CD8-positive, alpha-beta memory T cell (primary cell): ENCODE measurements at regions not wholly inside any gene's neighbourhood (a gene's known extent, or its start where the extent isn't known, plus 50 kb on each side); places are given as distances from the start of the nearest gene placed in this dataset.

ENCODE experiments used
- CTCF ChIA-PET: fragments of 350-600 bp; sonication (Branson Sonifier 250); formaldehyde crosslinking; loops from one replicate; lab custom pipeline; 2021; ENCODE audit warnings: antibody characterized with exemption; lab: Charles Lee
- POLR2A ChIA-PET: fragments of 350-600 bp; sonication (Branson Sonifier 250); formaldehyde crosslinking; loops from one replicate; lab custom pipeline; 2021; ENCODE audit warnings: antibody characterized with exemption; lab: Charles Lee
- DNase-seq, 5 donors: peaks; one replicate each; pipeline versions ENCODE4 v3.0.0 to v3.0.0-alpha.2; 2020 to 2022; ENCODE audit warnings: mixed read lengths in 1 of 5
- H3K27ac ChIP-seq: one replicate; pipeline ENCODE4 v1.7.0; 2013; ENCODE audit warnings: low read depth, mild to moderate bottlenecking, low read length, moderate library complexity
- H3K27me3 ChIP-seq: 2 replicates; pipeline ENCODE4 v1.7.0; 2013; ENCODE audit warnings: low read length, mild to moderate bottlenecking; ENCODE audit not compliant: insufficient read depth, poor library complexity, severe bottlenecking
- H3K36me3 ChIP-seq: 2 replicates; pipeline ENCODE4 v1.7.0; 2013; ENCODE audit warnings: mild to moderate bottlenecking, low read length, moderate library complexity; ENCODE audit not compliant: insufficient read depth
- H3K4me1 ChIP-seq: 2 replicates; pipeline ENCODE4 v1.7.0; 2013; ENCODE audit warnings: mild to moderate bottlenecking, low read length, moderate library complexity; ENCODE audit not compliant: insufficient read depth
- H3K4me3 ChIP-seq: 2 replicates; pipeline ENCODE4 v1.7.0; 2013; ENCODE audit warnings: mild to moderate bottlenecking, low read length
- H3K9me3 ChIP-seq: 2 replicates; pipeline ENCODE4 v1.7.0; 2013; ENCODE audit warnings: mild to moderate bottlenecking, low read length
- H3K27ac Mint-ChIP-seq, 8 donors: one replicate each; pipeline ENCODE4 v1.8.0; 2020 to 2021; ENCODE audit warnings: mixed read lengths in 8 of 8, mild to moderate bottlenecking in 6 of 8, inconsistent platforms in 3 of 8, moderate library complexity in 3 of 8
- H3K27me3 Mint-ChIP-seq, 2 donors: one replicate each; pipeline ENCODE4 v1.8.0; 2020 to 2021; ENCODE audit warnings: mixed read lengths in 2 of 2, mild to moderate bottlenecking in 1 of 2, moderate library complexity in 1 of 2
- H3K36me3 Mint-ChIP-seq, 3 donors: one replicate each; pipeline ENCODE4 v1.8.0; 2020 to 2021; ENCODE audit warnings: mixed read lengths in 3 of 3, inconsistent platforms in 1 of 3, mild to moderate bottlenecking in 1 of 3
- H3K4me1 Mint-ChIP-seq, 3 donors: one replicate each; pipeline ENCODE4 v1.8.0; 2020 to 2021; ENCODE audit warnings: mixed read lengths in 3 of 3, inconsistent platforms in 1 of 3, mild to moderate bottlenecking in 1 of 3
- H3K4me3 Mint-ChIP-seq, 7 donors: one replicate each; pipeline ENCODE4 v1.8.0; 2020 to 2021; ENCODE audit warnings: mixed read lengths in 7 of 7, mild to moderate bottlenecking in 6 of 7, moderate library complexity in 4 of 7, inconsistent platforms in 2 of 7
- H3K9me3 Mint-ChIP-seq, 5 donors: one replicate each; pipeline ENCODE4 v1.8.0; 2020 to 2022; ENCODE audit warnings: mixed read lengths in 5 of 5, mild to moderate bottlenecking in 3 of 5, moderate library complexity in 2 of 5, inconsistent platforms in 1 of 5

DNA sequence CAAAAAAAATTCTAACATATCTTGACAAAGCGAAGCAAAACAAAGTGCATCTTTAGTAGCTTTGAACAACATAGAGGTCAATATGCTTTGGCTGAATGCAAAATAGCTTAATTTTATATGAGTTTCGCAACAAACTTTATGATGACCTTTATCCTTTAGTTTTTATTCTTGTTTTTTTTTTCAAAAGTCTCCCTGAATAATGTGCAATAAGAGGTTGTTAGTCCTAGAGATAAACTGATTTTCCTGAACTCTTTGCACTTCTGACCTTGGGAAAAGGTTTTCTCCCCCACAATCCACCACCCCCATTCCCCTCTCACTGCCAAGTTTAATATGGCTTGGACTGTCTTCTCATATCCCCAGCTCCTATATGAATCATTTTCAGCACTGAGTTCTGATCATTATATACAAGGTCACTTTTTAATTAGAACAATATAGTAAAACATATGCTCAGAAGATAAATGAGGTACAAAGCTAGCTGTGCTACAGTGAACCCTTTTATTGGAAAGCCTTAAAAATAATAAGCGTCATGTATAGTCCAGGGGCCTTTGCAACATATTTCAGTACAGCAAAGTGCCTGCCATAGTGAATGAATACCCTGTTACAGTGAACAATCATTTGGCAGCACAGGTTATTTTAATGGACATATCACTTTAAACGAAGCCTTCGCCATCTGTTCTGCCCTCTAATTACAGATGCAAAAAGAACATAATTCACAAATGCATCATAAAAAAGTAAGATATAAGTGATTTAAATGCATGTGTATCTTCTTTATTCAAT lies 496.3 kb upstream of the NR2F2 start:
- POLR2A ChIA-PET, result no interaction called here
- H3K4me1 Mint-ChIP-seq, result peaks cover 6 to 13% (median 12%) of the 10 kb centered on the region in 3 donors

DNA sequence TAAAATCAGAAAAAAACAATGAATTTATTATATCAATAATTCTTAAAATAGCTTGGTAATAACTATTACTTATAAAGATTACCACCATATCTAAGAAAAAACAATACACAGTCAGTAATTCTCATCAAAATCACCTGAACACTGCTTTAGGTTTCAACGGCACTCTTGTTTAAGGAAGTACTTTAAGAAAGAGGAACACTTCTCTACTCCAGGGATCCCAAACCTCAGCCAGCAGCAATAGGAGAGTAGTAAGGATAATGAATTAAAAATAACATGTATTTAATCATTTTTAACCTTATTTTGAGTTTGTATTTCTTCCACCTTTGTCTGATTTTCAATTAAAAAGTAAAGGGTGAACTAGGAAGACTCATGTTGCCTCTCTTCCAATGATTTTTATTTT lies 494.0 kb upstream of the NR2F2 start:
- Mint-ChIP-seq H3K27ac (no peak overlapping the region), H3K27me3 (no peaks in the 10 kb centered on the region), H3K4me3 (no peak overlapping the region), H3K9me3 (peaks cover 0 to 2% (median 0%) of the 10 kb centered on the region in 5 donors), H3K4me1 (peaks cover 23 to 36% (median 36%) of the 10 kb centered on the region in 3 donors), H3K36me3 (peaks cover 0 to 3% (median 0%) of the 10 kb centered on the region in 3 donors)
- H3K27ac ChIP-seq, result no peak overlapping the region
- no peaks in the 10 kb centered on the region for H3K27me3 ChIP-seq
- H3K4me1 ChIP-seq, result peaks cover 30% of the 10 kb centered on the region
- no peak overlapping the region for H3K4me3 ChIP-seq
- no peaks in the 10 kb centered on the region for H3K9me3 ChIP-seq
- POLR2A ChIA-PET, result no interaction called here
- H3K36me3 ChIP-seq, result no peaks in the 10 kb centered on the region
- CTCF ChIA-PET, result no interaction called here
- no peak for DNase-seq

More for the DNA sequence above, 496.3 kb upstream of the NR2F2 start:
- no peaks in the 10 kb centered on the region for H3K27me3 ChIP-seq
- H3K27ac ChIP-seq, result no peak overlapping the region
- Mint-ChIP-seq H3K9me3 (no peaks in the 10 kb centered on the region), H3K27ac (no peak overlapping the region), H3K4me3 (no peak overlapping the region), H3K36me3 (peaks cover 0 to 3% (median 2%) of the 10 kb centered on the region in 3 donors), H3K27me3 (peaks cover 0 to 3% of the 10 kb centered on the region in 2 donors)
- DNase-seq, result no peak
- H3K9me3 ChIP-seq, result no peaks in the 10 kb centered on the region
- H3K4me3 ChIP-seq, result no peak overlapping the region
- peaks cover 9% of the 10 kb centered on the region for H3K4me1 ChIP-seq
- H3K36me3 ChIP-seq, result no peaks in the 10 kb centered on the region
- CTCF ChIA-PET, result no interaction called here

DNA sequence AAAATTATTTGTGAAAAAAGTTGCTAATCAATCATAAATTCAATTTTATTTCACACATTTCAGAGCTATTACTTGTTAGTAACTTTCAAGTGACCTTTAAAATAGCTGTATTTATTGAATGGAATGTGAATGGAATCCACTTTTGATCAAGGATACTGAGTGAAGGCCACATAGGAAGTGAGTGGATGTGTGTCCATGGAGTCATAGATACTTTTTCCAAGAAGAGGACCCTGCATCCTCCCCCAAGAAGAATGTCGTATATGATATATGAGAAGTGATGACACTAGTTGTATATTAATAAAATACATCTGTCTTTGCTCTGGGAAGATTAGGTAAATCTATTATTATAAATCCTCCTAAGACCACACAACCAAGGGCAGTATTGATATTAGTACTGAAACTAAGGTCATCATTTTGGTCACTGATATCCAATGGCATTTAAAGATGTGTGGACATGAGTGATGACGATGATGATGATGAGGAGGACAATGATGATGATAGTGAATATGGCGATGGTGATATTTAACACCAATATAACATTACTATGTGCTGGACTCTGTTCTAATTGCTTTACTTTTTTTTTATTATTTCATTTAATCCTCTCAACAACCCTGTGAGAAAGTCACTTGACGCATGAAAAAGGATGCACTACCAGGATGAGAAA lies 493.0 kb upstream of the NR2F2 start:
- Mint-ChIP-seq H3K27ac (no peak overlapping the region), H3K4me3 (no peak overlapping the region), H3K4me1 (peaks cover 23 to 36% (median 36%) of the 10 kb centered on the region in 3 donors), H3K27me3 (no peaks in the 10 kb centered on the region), H3K9me3 (peaks cover 0 to 2% (median 0%) of the 10 kb centered on the region in 5 donors), H3K36me3 (peaks cover 0 to 3% (median 0%) of the 10 kb centered on the region in 3 donors)
- no peaks in the 10 kb centered on the region for H3K27me3 ChIP-seq
- no peak overlapping the region for H3K4me3 ChIP-seq
- peaks cover 30% of the 10 kb centered on the region for H3K4me1 ChIP-seq
- no peaks in the 10 kb centered on the region for H3K9me3 ChIP-seq
- ChIA-PET POLR2A (no interaction called here), CTCF (no interaction called here)
- DNase-seq, result no peak
- H3K36me3 ChIP-seq, result no peaks in the 10 kb centered on the region
- no peak overlapping the region for H3K27ac ChIP-seq

DNA sequence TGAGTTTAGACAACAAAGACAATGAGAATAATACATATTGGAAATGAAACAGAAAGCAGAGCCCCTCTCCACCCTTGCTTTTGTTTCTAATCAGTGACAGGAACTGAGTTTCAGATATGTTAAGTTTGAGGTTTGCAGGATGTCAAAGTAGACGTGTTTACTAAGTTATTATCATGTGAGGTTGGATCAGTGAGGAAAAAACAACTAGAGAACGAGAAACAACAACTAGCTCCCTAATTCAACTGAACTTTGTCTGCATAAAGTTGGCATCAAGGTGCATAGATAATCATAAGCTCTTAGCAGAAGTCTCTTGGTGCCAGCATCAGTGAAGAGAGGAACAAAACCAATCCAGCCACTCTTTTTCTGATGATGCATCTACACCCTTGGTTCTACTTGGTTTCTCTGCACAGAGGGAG lies 491.1 kb upstream of the NR2F2 start:
- H3K4me3 ChIP-seq, result peak overlapping the region; percentile 5
- H3K4me3 Mint-ChIP-seq, result peak overlapping the region in 6 of 7 donors; percentile 26 to 73 (median 64)
- H3K27ac ChIP-seq, result no peak overlapping the region

DNA sequence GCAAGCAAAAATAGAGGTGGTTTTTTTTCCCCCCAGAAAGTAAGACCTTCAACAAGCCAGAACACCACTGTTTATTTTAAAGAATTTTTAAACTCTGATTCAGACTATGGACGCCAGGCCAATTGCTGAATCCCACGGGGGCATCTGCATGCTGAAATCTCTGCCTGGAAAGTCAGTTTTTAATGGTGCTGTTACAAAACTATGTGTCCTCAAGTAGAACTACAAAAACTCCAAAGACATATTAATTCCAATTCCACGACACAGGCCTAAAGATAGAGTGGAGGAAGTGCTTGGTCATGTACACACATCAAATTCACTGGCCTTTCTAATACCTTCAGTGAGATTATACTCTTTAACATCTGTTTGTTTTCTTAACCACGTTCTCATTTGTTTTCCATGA lies 490.5 kb upstream of the NR2F2 start:
- POLR2A ChIA-PET, result no interaction called here
- Histone ChIP-seq H3K36me3 (no peaks in the 10 kb centered on the region), H3K27me3 (no peaks in the 10 kb centered on the region), H3K27ac (no peak overlapping the region), H3K4me3 (peak overlapping the region; percentile 5), H3K9me3 (no peaks in the 10 kb centered on the region), H3K4me1 (peaks cover 30% of the 10 kb centered on the region)
- H3K36me3 Mint-ChIP-seq, result peaks cover 0 to 6% (median 2%) of the 10 kb centered on the region in 3 donors
- H3K4me1 Mint-ChIP-seq, result peaks cover 28 to 46% (median 45%) of the 10 kb centered on the region in 3 donors
- peak overlapping the region; percentile 54 to 96 (median 92) for H3K27ac Mint-ChIP-seq
- peak overlapping the region in 2 of 7 donors; percentile 58 to 63 for H3K4me3 Mint-ChIP-seq
- CTCF ChIA-PET, result interaction anchor here (0.9 kb wide), 1 partner anchor 29 kb away, joined by 3 read pairs; no protein-coding TSS in a partner anchor
- DNase-seq, result no peak
- no peaks in the 10 kb centered on the region for H3K27me3 Mint-ChIP-seq
- H3K9me3 Mint-ChIP-seq, result peaks cover 0 to 2% (median 0%) of the 10 kb centered on the region in 5 donors

More for the DNA sequence above, 491.1 kb upstream of the NR2F2 start:
- no peaks in the 10 kb centered on the region for H3K27me3 Mint-ChIP-seq
- Histone ChIP-seq H3K9me3 (no peaks in the 10 kb centered on the region), H3K4me1 (peaks cover 30% of the 10 kb centered on the region), H3K36me3 (no peaks in the 10 kb centered on the region), H3K27me3 (no peaks in the 10 kb centered on the region)
- H3K4me1 Mint-ChIP-seq, result peaks cover 28 to 46% (median 45%) of the 10 kb centered on the region in 3 donors
- H3K27ac Mint-ChIP-seq, result peak overlapping the region; percentile 54 to 96 (median 92)
- ChIA-PET POLR2A (no interaction called here), CTCF (interaction anchor here (0.9 kb wide), 1 partner anchor 30 kb away, joined by 3 read pairs; no protein-coding TSS in a partner anchor)
- peaks cover 0 to 2% (median 0%) of the 10 kb centered on the region in 5 donors for H3K9me3 Mint-ChIP-seq
- peak in 2 of 5 donors; percentile 3 to 32 for DNase-seq
- H3K36me3 Mint-ChIP-seq, result peaks cover 0 to 9% (median 2%) of the 10 kb centered on the region in 3 donors

DNA sequence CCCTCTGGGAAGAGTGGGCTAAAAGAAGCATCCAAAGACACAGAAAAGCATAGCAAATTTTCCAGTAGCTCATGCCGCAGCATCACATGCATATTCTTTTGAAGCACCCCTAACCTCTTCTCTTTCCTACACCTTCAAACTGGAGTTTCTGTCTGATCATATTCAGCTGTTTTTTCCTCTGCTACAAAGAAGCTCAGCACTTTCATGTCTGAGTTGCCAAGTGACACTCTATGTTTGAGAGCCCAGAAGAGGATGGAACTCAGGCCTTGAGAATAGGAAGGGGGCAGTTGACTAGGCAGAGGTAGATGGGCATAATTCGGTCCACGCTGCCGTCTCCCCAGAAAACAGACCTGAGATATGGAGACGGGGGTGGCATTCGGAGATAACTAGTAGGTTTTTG lies 489.6 kb upstream of the NR2F2 start:
- H3K4me1 ChIP-seq, result peaks cover 30% of the 10 kb centered on the region
- Mint-ChIP-seq H3K36me3 (peaks cover 0 to 6% (median 2%) of the 10 kb centered on the region in 3 donors), H3K4me1 (peaks cover 28 to 46% (median 45%) of the 10 kb centered on the region in 3 donors), H3K9me3 (peaks cover 0 to 2% (median 0%) of the 10 kb centered on the region in 5 donors), H3K27ac (peak overlapping the region; percentile 64 to 93 (median 76)), H3K27me3 (no peaks in the 10 kb centered on the region), H3K4me3 (no peak overlapping the region)
- no peaks in the 10 kb centered on the region for H3K36me3 ChIP-seq
- no peak overlapping the region for H3K4me3 ChIP-seq
- no peak overlapping the region for H3K27ac ChIP-seq
- no peaks in the 10 kb centered on the region for H3K27me3 ChIP-seq
- DNase-seq, result no peak
- ChIA-PET CTCF (no interaction called here), POLR2A (no interaction called here)
- H3K9me3 ChIP-seq, result no peaks in the 10 kb centered on the region

DNA sequence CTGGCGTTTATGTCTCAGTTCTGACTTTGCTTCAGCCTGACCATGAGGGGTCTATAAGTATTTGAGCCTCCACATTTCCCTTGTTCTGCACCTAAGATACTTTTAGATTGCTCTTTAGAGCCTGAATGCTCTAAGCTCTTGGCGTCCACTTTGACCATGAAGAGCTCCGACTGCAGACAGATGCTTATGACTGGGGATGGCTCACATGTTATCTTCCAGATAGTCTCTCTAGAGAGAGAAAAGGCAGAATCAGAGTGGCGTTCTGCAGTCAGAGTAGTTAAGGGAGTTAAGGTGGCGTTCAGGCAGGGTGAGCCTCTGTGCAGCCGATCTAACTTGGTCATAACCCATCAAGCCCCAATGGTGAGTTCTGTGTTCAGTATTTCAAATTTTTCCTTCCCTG lies 487.9 kb upstream of the NR2F2 start:
- H3K36me3 Mint-ChIP-seq, result peaks cover 0 to 6% (median 2%) of the 10 kb centered on the region in 3 donors
- Histone ChIP-seq H3K36me3 (no peaks in the 10 kb centered on the region), H3K27ac (no peak overlapping the region), H3K4me3 (no peak overlapping the region), H3K27me3 (no peaks in the 10 kb centered on the region), H3K9me3 (no peaks in the 10 kb centered on the region), H3K4me1 (peaks cover 30% of the 10 kb centered on the region)
- DNase-seq, result no peak
- no peaks in the 10 kb centered on the region for H3K27me3 Mint-ChIP-seq
- CTCF ChIA-PET, result interaction anchor here (1.2 kb wide), 1 partner anchor 12 kb away, joined by 3 read pairs; no protein-coding TSS in a partner anchor
- POLR2A ChIA-PET, result no interaction called here
- H3K9me3 Mint-ChIP-seq, result peaks cover 0 to 2% (median 0%) of the 10 kb centered on the region in 5 donors
- H3K4me1 Mint-ChIP-seq, result peaks cover 28 to 46% (median 45%) of the 10 kb centered on the region in 3 donors
- H3K4me3 Mint-ChIP-seq, result no peak overlapping the region
- peak overlapping the region in 2 of 8 donors; percentile 8 to 61 for H3K27ac Mint-ChIP-seq
